ENCODE measurements at regions not wholly inside any gene's neighbourhood (a gene's known extent, or its start where the extent isn't known, plus 50 kb on each side); places are given as distances from the start of the nearest gene placed in this dataset.
"Not testable (repeated sequence)": the region's sequence is repeated elsewhere in the genome, so short reads cannot be mapped to it uniquely, and the experiment has no call there.

- no peak for DNase-seq (ENCODE audit: low read depth)
- H3K4me3 ChIP-seq (ENCODE audit: low read depth, low read length): no peak overlapping the region
- TF ChIP-seq CTCF (IDR thresholded peaks at IDR 0.05; ENCODE audit: control insufficient read depth, extremely low read depth, insufficient read depth): 0 out of 2 replicates have a peak, but pooled peaks have one; percentile 12
These were observed 627.6 kb upstream of the SGCD start for GRCh38 chr5:155699385-155699784.

- DNase-seq (ENCODE audit: low read depth): no peak
- TF ChIP-seq CTCF (IDR thresholded peaks at IDR 0.05; ENCODE audit: control insufficient read depth, extremely low read depth, insufficient read depth): peak; percentile 38; the same call in 1 of the 2 replicates
- no peak overlapping the region for H3K4me3 ChIP-seq (ENCODE audit: low read depth, low read length)
These were observed 626.6 kb upstream of the SGCD start for GRCh38 chr5:155700333-155700732.

GRCh38 chr5:155711882-155712281 lies 615.1 kb upstream of the SGCD start:
- no peak for TF ChIP-seq CTCF (IDR thresholded peaks at IDR 0.05; ENCODE audit: control insufficient read depth, extremely low read depth, insufficient read depth)
- no peak overlapping the region for H3K4me3 ChIP-seq (ENCODE audit: low read depth, low read length)
- DNase-seq (ENCODE audit: low read depth): no peak

- DNase-seq (ENCODE audit: low read depth); H3K4me3 ChIP-seq (ENCODE audit: low read depth, low read length): not testable (repeated sequence)
These were observed 612.5 kb upstream of the SGCD start for GRCh38 chr5:155714435-155714834.

GRCh38 chr5:155726267-155726666 lies 600.7 kb upstream of the SGCD start:
- TF ChIP-seq CTCF (IDR thresholded peaks at IDR 0.05; ENCODE audit: control insufficient read depth, extremely low read depth, insufficient read depth): no peak
- DNase-seq (ENCODE audit: low read depth): no peak
- H3K4me3 ChIP-seq (ENCODE audit: low read depth, low read length): no peak overlapping the region

- DNase-seq (ENCODE audit: low read depth): no peak
- H3K4me3 ChIP-seq (ENCODE audit: low read depth, low read length): no peak overlapping the region
- no peak for TF ChIP-seq CTCF (IDR thresholded peaks at IDR 0.05; ENCODE audit: control insufficient read depth, extremely low read depth, insufficient read depth)
These were observed 599.3 kb upstream of the SGCD start for GRCh38 chr5:155727512-155728145.

- no peak overlapping the region for H3K4me3 ChIP-seq (ENCODE audit: low read depth, low read length)
- DNase-seq (ENCODE audit: low read depth): no peak
- TF ChIP-seq CTCF (IDR thresholded peaks at IDR 0.05; ENCODE audit: control insufficient read depth, extremely low read depth, insufficient read depth): no peak
These were observed 598.7 kb upstream of the SGCD start for GRCh38 chr5:155728146-155728856.

Data from LNCaP clone FGC (cell line).